GM13977 (cell line): ENCODE measurements at regions not wholly inside any gene's neighbourhood (a gene's known extent, or its start where the extent isn't known, plus 50 kb on each side); places are given as distances from the start of the nearest gene placed in this dataset.

Source experiments
- DNase-seq: peaks from one replicate; pipeline ENCODE4 v3.0.0; 2012; ENCODE audit warnings: low spot score
- CTCF ChIP-seq: IDR thresholded peaks from 2 replicates; pipeline ENCODE4 v1.5.1; 2012; ENCODE audit warnings: mild to moderate bottlenecking, control low read depth; ENCODE audit not compliant: insufficient read depth; ENCODE audit errors: extremely low read depth, missing control alignments
- in situ Hi-C: fragments of 300-500 bp; cut with MboI; formaldehyde crosslinking; loops from one replicate; pipeline ENCODE4 v1.12.0; 2022; ENCODE audit warnings: low sequenced_read_pairs, low pct_unique_long_range_greater_than_20kb, mixed read lengths, inconsistent platforms; ENCODE audit not compliant: unreplicated experiment

- in situ Hi-C loops, result no loop called here
- no peak for TF ChIP-seq CTCF
Observed at GRCh38 chr2:37779611-37780386, 108.4 kb upstream of the CDC42EP3 start.

GRCh38 chr2:37780387-37780676, 108.9 kb upstream of the CDC42EP3 start:
- no peak for DNase-seq
- no peak for TF ChIP-seq CTCF
- in situ Hi-C loops, result no loop called here

More at GRCh38 chr2:37779611-37780386, 108.4 kb upstream of the CDC42EP3 start:
- no peak for DNase-seq

GRCh38 chr2:37781028-37781427, 109.6 kb upstream of the CDC42EP3 start:
- no peak for TF ChIP-seq CTCF
- DNase-seq, result no peak
- in situ Hi-C loops, result no loop called here

- TF ChIP-seq CTCF, result no peak
- in situ Hi-C loops, result no loop called here
- no peak for DNase-seq
Observed at GRCh38 chr2:37782155-37782673, 110.8 kb upstream of the CDC42EP3 start.

GRCh38 chr2:37782721-37783371, 111.4 kb upstream of the CDC42EP3 start:
- in situ Hi-C loops, result no loop called here
- no peak for TF ChIP-seq CTCF
- DNase-seq, result no peak

- TF ChIP-seq CTCF, result no peak
- DNase-seq, result no peak
- in situ Hi-C loops, result no loop called here
Observed at GRCh38 chr2:37783545-37783944, 112.1 kb upstream of the CDC42EP3 start.
